ENCODE measurements at regions not wholly inside any gene's neighbourhood (a gene's known extent, or its start where the extent isn't known, plus 50 kb on each side); places are given as distances from the start of the nearest gene placed in this dataset.

DNA sequence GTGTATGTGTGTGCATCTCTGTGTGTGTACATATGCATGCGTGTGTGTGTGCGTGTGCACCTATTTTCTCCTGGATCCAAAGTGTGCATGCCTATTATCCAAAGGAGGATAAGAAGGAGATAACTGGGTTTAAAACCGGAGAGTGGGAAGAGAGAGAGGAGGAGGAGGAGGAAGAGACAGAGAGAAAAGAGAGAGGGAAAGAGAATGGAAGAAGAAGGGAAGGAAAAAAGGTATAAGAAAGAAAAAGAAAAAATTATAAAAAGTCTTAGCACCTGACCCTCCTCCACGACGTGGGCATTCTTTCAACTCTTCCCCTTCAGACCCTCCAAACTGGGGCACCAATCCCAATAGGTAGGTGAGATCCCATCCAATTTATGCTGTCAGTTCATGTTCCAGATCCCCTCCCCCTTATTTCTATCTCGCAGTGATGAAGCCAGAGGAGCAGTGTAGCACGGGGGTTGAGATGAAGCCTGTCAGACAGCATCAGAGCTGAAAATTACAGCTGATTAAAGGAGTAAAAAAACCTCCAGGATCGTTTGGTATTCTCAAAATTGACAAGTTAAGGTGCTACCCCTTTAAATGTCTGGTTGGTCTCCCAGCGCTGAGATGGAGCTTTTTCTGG lies 386.7 kb upstream of the ATP5MC3 start:
- no peaks in the 10 kb centered on the region for H3K9me2 ChIP-seq (ENCODE audit: insufficient read depth)
- no peaks in the 10 kb centered on the region for H3K9me3 ChIP-seq (ENCODE audit: low read depth)
- H3K36me3 ChIP-seq (ENCODE audit: low read depth), result no peaks in the 10 kb centered on the region
- in situ Hi-C loops (cut with MboI), result no loop called here
- H3K4me1 ChIP-seq (ENCODE audit: insufficient read depth), result no peaks in the 10 kb centered on the region
- H3K9ac ChIP-seq, result no peak overlapping the region
- H2AFZ ChIP-seq, result no peak overlapping the region
- H3K27ac ChIP-seq, result no peak overlapping the region
- H3F3A ChIP-seq (ENCODE audit: insufficient read depth), result no peaks in the 10 kb centered on the region
- H3K4me2 ChIP-seq (ENCODE audit: unreplicated experiment), result no peak overlapping the region
- no peak for DNase-seq
- 67 to 73% methylated on average over 9 of the region's 9 CpGs for WGBS, 2 experiments (ENCODE audit: low coverage in 1 of 2, low lambda C conversion rate in 2 of 2, missing lambda C conversion rate in 2 of 2)
- H3K4me3 ChIP-seq, result no peak overlapping the region
- H3K79me2 ChIP-seq (ENCODE audit: insufficient read depth), result no peaks in the 10 kb centered on the region
- H4K20me1 ChIP-seq (ENCODE audit: insufficient read depth), result no peaks in the 10 kb centered on the region
- H3K27me3 ChIP-seq (replicated peaks; ENCODE audit: insufficient read depth), result peaks cover 8% of the 10 kb centered on the region
- TF ChIP-seq EZH2phosphoT487 (IDR thresholded peaks at IDR 0.05; ENCODE audit: insufficient read depth, low read depth) (no peak), EZH2 (IDR thresholded peaks at IDR 0.05; ENCODE audit: insufficient read depth, poor library complexity, severe bottlenecking) (no peak)

DNA sequence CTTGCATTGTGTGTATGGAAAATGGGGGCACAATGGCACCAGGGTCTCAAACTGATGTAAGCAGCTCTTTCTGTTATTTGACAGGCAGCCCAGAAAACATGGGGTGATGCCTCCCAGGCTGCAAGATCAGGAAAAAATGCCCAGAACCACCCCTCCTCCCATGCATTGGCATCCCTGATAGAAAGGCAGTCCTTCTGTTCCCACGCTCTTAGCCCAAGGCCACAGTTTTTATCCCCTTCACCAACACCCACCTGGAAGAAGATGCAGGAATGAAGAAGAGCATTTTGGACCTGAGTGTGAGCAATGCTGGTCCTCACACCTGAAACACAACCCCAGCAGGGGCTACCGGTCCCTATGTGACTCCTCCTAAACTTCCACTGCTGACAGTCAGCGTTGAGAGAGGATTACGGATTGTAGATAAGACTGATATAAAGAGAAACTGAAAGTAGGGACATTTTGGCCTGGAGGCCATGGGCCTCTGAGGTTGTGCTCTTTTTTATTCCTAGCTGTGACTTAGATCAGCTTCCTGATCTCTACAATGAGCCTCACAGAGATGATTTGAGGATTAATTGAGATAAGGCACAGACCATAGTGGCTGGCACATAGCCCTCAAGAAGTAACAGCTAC lies 386.0 kb upstream of the ATP5MC3 start:
- no peaks in the 10 kb centered on the region for H4K20me1 ChIP-seq (ENCODE audit: insufficient read depth)
- TF ChIP-seq EZH2phosphoT487 (IDR thresholded peaks at IDR 0.05; ENCODE audit: insufficient read depth, low read depth), result no peak
- H3K9me2 ChIP-seq (ENCODE audit: insufficient read depth), result no peaks in the 10 kb centered on the region
- no peak overlapping the region for H2AFZ ChIP-seq
- no peak overlapping the region for H3K9ac ChIP-seq
- 85 to 88% methylated on average over 4 of the region's 4 CpGs for WGBS, 2 experiments (ENCODE audit: low coverage in 1 of 2, low lambda C conversion rate in 2 of 2, missing lambda C conversion rate in 2 of 2)
- in situ Hi-C loops (cut with MboI), result no loop called here
- H3K4me2 ChIP-seq (ENCODE audit: unreplicated experiment), result no peak overlapping the region
- H3K9me3 ChIP-seq (ENCODE audit: low read depth), result no peaks in the 10 kb centered on the region
- H3K4me1 ChIP-seq (ENCODE audit: insufficient read depth), result no peaks in the 10 kb centered on the region
- no peak for DNase-seq
- no peak overlapping the region for H3K27ac ChIP-seq
- H3K36me3 ChIP-seq (ENCODE audit: low read depth), result no peaks in the 10 kb centered on the region
- no peaks in the 10 kb centered on the region for H3F3A ChIP-seq (ENCODE audit: insufficient read depth)
- no peak overlapping the region for H3K4me3 ChIP-seq
- peaks cover 5% of the 10 kb centered on the region for H3K27me3 ChIP-seq (replicated peaks; ENCODE audit: insufficient read depth)
- no peaks in the 10 kb centered on the region for H3K79me2 ChIP-seq (ENCODE audit: insufficient read depth)

DNA sequence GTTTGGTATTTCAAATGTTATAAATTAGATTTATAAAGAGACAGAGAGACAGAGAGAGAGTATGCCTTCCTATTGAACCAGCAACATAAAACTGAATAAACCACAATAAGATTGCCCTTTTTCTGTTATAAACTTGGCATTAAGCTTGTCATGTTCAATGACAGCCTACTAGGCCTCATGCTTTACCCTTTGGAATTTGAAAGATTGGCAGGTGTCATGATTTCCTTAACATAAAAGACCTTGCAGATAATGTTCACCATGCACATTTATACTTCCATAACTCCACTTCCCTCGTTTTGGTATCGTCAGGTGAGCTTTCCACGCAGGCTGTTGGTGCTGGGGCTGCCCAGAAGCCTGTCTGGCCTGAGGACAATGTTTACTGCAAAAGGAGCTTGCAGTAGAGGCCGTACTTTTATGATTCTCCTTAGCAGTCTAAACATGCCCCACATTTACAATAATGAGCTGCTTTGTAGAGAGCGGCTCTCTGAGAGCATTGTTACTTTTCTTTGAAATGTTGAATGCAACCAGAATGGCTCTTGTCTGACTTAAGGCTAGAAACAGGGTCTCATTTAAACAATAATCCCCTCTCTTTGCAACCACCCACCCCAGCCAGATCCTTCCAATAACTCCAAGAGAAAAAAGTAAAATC lies 379.1 kb upstream of the ATP5MC3 start:
- H3K36me3 ChIP-seq (ENCODE audit: low read depth), result no peaks in the 10 kb centered on the region

DNA sequence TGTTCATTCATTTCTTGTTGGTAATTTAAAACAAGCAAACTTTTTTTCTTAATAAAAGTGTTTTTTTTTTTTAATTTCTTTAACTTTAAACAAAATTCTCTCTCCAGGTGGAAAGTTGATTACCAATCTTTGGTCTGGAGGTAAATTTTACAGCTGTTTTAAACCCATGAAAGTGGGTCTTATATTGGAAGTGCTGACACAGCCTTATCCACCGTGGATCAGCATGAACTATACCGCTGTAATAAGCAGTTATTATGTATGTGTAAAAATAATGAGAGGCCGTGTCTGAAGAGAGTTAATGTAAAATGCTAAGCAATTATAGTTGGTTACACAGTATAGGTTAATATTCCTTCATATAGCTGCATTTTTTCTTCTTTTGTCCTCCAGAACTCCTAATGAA lies 378.1 kb upstream of the ATP5MC3 start:
- H3K36me3 ChIP-seq (ENCODE audit: low read depth), result no peaks in the 10 kb centered on the region
- H3K4me2 ChIP-seq (ENCODE audit: unreplicated experiment), result no peak overlapping the region
- H3K9me2 ChIP-seq (ENCODE audit: insufficient read depth), result no peaks in the 10 kb centered on the region
- no peak for DNase-seq
- H3K9ac ChIP-seq, result no peak overlapping the region
- WGBS, 2 experiments (ENCODE audit: low coverage in 1 of 2, low lambda C conversion rate in 2 of 2, missing lambda C conversion rate in 2 of 2), result 55 to 62% methylated on average over 3 of the region's 3 CpGs
- H4K20me1 ChIP-seq (ENCODE audit: insufficient read depth), result no peaks in the 10 kb centered on the region
- H3K9me3 ChIP-seq (ENCODE audit: low read depth), result no peaks in the 10 kb centered on the region
- H3K27ac ChIP-seq, result no peak overlapping the region
- H3K27me3 ChIP-seq (replicated peaks; ENCODE audit: insufficient read depth), result no peaks in the 10 kb centered on the region
- no peak overlapping the region for H3K4me3 ChIP-seq
- no peaks in the 10 kb centered on the region for H3F3A ChIP-seq (ENCODE audit: insufficient read depth)
- H3K4me1 ChIP-seq (ENCODE audit: insufficient read depth), result no peaks in the 10 kb centered on the region
- H3K79me2 ChIP-seq (ENCODE audit: insufficient read depth), result no peaks in the 10 kb centered on the region
- H2AFZ ChIP-seq, result no peak overlapping the region
- in situ Hi-C loops (cut with MboI), result no loop called here
- TF ChIP-seq EZH2phosphoT487 (IDR thresholded peaks at IDR 0.05; ENCODE audit: insufficient read depth, low read depth) (no peak), EZH2 (IDR thresholded peaks at IDR 0.05; ENCODE audit: insufficient read depth, poor library complexity, severe bottlenecking) (no peak)

More for the DNA sequence above, 379.1 kb upstream of the ATP5MC3 start:
- TF ChIP-seq EZH2 (IDR thresholded peaks at IDR 0.05; ENCODE audit: insufficient read depth, poor library complexity, severe bottlenecking) (no peak), EZH2phosphoT487 (IDR thresholded peaks at IDR 0.05; ENCODE audit: insufficient read depth, low read depth) (no peak)
- no peaks in the 10 kb centered on the region for H3K79me2 ChIP-seq (ENCODE audit: insufficient read depth)
- in situ Hi-C loops (cut with MboI), result no loop called here
- H2AFZ ChIP-seq, result no peak overlapping the region
- no peak overlapping the region for H3K4me3 ChIP-seq
- H3F3A ChIP-seq (ENCODE audit: insufficient read depth), result no peaks in the 10 kb centered on the region
- no peaks in the 10 kb centered on the region for H3K4me1 ChIP-seq (ENCODE audit: insufficient read depth)
- no peak overlapping the region for H3K4me2 ChIP-seq (ENCODE audit: unreplicated experiment)
- DNase-seq, result no peak
- H3K27ac ChIP-seq, result no peak overlapping the region
- 60 to 64% methylated on average over 5 of the region's 5 CpGs for WGBS, 2 experiments (ENCODE audit: low coverage in 1 of 2, low lambda C conversion rate in 2 of 2, missing lambda C conversion rate in 2 of 2)
- no peaks in the 10 kb centered on the region for H3K27me3 ChIP-seq (replicated peaks; ENCODE audit: insufficient read depth)
- no peaks in the 10 kb centered on the region for H3K9me2 ChIP-seq (ENCODE audit: insufficient read depth)
- H3K9ac ChIP-seq, result no peak overlapping the region
- H3K9me3 ChIP-seq (ENCODE audit: low read depth), result no peaks in the 10 kb centered on the region
- no peaks in the 10 kb centered on the region for H4K20me1 ChIP-seq (ENCODE audit: insufficient read depth)

All from GM23248 (cell line).